ENCODE measurements at regions not wholly inside any gene's neighbourhood (a gene's known extent, or its start where the extent isn't known, plus 50 kb on each side); places are given as distances from the start of the nearest gene placed in this dataset.
"Not testable (repeated sequence)": the region's sequence is repeated elsewhere in the genome, so short reads cannot be mapped to it uniquely, and the experiment has no call there.

DNA sequence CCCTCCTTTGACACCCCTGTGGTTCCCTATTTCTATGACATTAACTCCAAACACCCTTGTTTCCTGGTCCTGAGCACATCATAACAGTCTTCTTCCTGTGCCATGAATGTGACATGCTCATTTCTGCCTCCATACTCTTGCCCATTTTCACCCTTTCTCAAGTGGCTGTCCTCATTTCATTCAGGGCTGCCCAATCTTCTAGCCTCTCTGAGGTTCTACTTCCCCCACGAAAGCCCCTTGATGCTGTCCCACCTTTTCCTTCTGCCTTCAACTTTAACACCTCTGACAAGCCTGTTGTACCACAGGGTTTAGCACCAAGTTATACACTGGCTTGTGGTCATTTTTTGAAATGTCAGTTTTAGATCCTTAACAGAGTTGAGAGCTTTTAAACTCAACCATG, 136.2 kb upstream of the BOD1L1 start:
- no peak for FAIRE-seq

GRCh38 chr4:13765539-13765938, 138.0 kb upstream of the BOD1L1 start:
- FAIRE-seq = no peak

DNA sequence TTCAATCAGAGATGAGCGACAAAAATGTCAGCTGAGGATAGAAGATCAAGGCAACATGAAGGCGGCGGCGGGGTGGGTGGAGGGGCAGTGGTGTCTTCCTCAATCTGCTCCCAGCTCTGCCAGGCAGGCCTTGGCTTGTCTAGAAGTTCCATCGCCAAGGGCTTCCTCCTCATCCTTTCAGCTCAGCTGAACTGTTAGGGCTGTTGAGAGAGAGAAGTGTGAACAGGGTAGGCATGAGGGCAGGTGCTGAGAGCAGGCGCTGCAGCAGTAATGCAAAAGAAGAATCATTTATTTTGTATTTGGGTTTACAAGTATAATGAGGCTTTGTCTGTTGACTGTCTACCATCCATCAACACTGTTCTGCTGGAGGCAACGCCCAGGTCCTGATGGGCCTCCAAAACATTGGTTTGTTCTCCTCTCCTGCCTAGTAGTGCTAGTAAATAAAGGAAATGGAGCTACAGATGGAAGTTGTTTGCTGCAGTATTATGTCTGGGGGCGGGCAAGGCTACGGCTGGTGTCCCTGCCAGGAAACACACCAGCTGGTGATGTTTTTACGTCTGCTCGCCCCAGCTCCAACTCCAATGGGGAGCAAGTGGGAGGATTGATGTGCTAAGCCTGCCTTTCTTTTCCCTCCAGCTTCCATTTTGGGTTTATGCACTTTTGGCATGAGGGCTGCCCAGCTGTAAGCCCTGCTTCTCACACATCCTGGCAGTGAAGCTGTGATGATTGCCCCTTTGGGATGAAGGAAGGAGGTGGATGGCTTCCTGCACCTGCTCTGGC, 139.4 kb upstream of the BOD1L1 start:
- no peak for FAIRE-seq

DNA sequence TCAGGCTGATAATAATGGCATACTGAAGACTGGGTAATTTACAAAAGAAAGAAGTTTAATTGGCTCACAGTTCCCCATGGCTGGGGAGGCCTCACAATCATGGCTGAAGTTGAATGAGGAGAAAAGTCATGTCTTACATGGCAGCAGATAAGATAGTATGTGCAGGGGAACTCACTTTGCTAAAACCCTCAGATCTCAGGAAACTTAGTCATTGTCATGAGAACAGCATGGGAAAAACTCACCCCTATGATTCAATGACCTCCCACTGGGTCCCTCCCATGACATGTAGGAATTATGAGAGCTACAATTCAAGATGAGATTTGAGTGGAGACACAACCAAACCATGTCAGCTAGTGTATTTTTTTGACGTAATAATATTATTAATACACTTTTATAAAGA, 149.8 kb upstream of the BOD1L1 start:
- FAIRE-seq = no peak

DNA sequence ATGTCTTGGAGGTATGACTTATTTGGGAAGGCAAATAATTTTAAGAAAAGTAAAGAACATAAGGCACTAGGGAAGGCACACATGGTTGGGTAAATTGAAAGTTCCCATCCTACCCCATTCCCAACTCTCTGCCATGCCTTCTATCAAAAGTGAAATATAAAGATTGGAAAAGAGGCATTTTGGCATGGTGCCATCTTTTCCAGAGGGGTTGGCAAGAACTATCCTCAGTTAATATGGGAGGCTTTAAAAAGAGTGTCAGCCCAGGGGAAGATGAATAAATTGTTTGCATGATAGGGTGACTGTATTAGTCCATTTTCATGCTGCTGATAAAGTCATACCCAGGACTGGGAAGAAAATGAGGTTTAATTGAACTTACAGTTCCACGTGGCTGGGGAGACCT, 150.8 kb upstream of the BOD1L1 start:
- FAIRE-seq = no peak

GRCh38 chr4:13782231-13782630, 154.7 kb upstream of the BOD1L1 start:
- FAIRE-seq = no peak

GRCh38 chr4:13783800-13784411, 156.4 kb upstream of the BOD1L1 start:
- FAIRE-seq = no peak

GRCh38 chr4:13793020-13793710, 165.6 kb upstream of the BOD1L1 start:
- no peak for FAIRE-seq

DNA sequence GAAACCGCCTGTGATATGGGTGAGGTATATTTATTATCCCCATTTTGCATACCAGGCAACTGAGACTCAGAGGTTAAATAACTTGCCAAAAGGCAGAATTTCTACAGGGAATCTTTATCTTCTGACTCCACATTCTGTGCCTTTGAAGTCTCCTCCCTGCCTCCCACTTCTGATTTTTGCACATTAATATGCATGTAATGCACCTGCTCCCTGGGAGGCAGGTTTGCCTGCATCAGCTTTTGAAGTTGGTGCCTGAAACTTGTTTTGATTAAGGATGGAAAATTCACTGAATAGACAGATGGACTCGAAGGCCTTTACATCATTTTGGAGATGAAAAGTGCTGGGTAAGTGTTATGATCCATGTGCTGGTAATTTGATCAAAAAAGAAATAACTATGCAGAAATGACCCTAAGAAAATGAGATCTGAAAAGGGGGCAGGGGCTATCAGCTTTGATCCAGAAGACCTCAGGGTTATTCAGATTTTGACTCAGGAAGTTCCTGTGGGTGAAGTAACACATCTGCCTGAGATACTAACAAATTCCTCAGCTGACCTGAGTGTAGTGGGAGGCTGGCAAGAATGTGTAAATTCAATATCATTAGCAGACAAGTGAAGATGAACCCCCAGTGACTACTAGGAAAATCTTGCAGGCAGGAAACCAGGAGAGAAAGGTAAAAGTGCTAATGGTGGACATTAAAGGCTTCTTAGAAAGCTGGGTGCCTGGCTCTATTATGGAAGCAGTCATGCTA, 167.5 kb upstream of the BOD1L1 start:
- no peak for FAIRE-seq

- FAIRE-seq = no peak
These were observed 169.5 kb upstream of the BOD1L1 start for GRCh38 chr4:13797061-13797460.

DNA sequence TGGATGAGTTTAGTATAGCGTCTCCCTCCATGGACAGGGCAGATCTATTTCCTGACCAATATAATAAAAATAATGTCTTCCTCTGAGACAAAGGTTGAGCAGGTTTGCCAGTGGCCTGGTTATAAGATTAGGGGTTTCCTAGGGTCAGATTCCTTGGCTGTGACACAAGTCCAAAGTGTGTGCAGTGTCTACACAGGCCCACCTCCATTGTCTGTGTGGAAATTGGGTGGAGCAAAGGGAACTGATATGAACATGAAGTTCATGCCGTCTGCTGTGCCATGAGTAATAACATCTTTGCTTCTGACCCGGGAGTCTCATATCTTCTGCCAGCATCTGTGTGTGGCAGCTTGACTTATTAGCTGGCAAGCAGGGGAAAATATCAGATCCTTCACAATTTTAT, 187.7 kb upstream of the BOD1L1 start:
- FAIRE-seq = no peak

- no peak for FAIRE-seq
These were observed 188.9 kb upstream of the BOD1L1 start for GRCh38 chr4:13816472-13816871.

- FAIRE-seq = no peak
These were observed 194.0 kb upstream of the BOD1L1 start for GRCh38 chr4:13821522-13821921.

GRCh38 chr4:13825822-13826221, 198.3 kb upstream of the BOD1L1 start:
- FAIRE-seq = not testable (repeated sequence)

GRCh38 chr4:13829457-13829856, 201.9 kb upstream of the BOD1L1 start:
- no peak for FAIRE-seq

DNA sequence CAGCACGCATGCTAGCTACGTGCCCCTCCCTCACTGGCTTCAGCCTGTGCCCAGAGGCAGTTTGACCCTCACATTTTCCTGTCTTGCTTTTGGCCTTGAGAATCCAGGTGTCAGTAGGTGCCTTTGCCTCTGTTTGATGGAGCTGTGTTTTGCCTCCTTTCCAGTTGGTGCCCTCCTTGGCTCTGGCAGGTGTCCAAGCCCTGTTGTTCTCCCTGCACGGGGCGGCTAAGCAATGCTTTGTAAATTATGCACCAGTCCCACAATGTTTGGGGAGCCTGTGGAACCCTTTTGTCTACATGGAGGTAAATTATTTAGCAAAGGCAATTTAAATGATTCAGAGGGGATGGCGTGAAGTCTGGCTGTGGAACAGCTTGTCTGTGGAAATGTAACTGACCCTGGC, 202.9 kb upstream of the BOD1L1 start:
- FAIRE-seq = no peak

DNA sequence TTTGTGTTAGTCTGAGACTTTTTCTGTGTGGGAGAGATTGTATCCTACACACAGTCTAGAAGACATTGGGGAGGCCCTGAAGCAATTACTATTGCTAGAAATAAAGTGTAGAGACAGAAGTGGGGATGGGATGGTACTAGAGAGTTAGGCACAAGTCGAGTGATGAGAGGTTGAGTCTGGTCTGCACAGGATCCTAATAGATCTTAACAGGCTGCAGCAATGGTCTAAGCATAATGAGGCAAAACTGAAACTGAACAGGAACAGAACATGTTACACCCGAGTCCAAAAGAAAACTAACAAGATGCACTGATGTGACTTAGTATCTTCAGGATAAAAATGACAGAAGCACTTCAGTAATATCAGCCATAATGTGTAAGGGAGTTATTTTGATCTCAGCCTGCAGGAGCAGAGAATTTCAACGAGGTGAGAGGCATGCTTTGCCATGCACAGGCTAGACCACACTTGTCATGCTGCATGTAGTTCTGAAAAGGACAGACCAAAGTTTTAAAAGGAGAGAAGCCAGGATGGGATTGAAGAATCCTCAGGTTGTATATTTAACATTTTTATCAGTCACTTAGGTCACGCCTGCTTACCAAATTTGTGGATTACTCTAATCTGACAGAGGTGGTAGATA, 205.8 kb upstream of the BOD1L1 start:
- FAIRE-seq = no peak

GRCh38 chr4:13836946-13837912, 209.7 kb upstream of the BOD1L1 start:
- FAIRE-seq = no peak

DNA sequence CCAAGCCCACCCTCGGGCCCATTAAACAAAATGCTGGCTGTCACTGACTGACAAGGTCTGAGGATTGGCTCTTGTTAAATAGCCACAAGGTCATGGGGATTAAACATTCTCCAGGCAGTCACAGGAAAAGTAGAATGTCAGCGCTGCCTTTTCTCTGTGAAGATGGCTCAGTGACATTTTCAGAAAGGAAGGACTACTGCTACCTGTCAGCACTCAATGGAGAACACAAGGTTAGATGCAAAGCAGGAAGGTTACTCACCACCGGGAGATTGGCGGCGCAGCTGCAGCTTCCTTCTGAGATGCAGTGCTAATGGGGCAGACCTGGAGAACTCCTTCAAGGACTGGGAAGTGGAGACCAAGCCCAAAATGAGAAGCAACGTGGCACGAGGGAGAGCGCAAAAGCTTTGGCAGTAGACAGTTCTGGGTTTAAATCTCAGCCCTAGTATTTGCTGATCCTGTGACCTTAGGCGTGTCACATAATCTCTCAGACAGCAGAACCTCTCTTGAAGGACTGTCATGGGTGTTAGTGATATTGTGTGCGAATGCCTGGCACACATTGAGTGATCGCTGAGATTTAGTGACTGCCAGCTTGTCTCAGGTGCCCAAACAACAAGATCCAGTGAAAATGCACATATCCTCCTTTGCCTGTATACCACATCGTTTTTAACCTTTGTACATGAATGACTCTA, 213.1 kb upstream of the BOD1L1 start:
- FAIRE-seq = no peak

DNA sequence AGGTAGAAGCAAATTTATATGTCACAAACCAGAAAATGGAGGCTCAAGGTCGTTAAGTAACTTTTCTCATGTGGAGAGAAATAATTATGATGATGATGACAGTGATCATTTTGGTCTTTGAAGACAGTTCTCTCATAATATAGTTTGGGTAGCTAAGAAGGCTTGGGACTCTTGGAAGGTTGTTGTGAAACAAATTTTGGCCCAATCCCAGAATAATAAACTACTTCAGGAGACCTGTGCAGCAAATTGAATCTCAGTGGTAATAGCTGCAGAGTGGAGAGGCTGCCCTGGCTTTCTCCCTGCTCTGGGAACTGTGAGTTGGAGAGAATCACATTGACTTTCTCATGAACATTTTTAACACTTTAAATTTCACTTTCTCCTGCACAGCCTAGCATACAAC, 217.2 kb upstream of the BOD1L1 start:
- no peak for FAIRE-seq

GRCh38 chr4:13849778-13850177, 222.3 kb upstream of the BOD1L1 start:
- FAIRE-seq = no peak

All from colon (tissue), 2 donors.